Natural killer cell treated with Interleukin-12 subunit alpha and Interleukin-12 subunit beta and Interleukin-15 and Interleukin-18, amount 100 ng/mL, for 72 hours (primary cell): ENCODE measurements at regions not wholly inside any gene's neighbourhood (a gene's known extent, or its start where the extent isn't known, plus 50 kb on each side); places are given as distances from the start of the nearest gene placed in this dataset.

Experiments
- ATAC-seq, 2 donors: fragments of 150-1000 bp; cut with Tn5 transposase in 1 of 2; sonication (Bioruptor Pico), chemical (Tn5 transposase) in 1 of 2; 2 replicates each; pipeline ENCODE4 v1.10.0; 2021
- DNase-seq: peaks from one replicate; pipeline ENCODE4 v3.0.0; 2022; ENCODE audit warnings: low spot score
- H3K27ac Mint-ChIP-seq, 2 donors: 1 replicate in 1 of 2; 2 replicates in 1 of 2; pipeline ENCODE4 v1.8.0; 2022; ENCODE audit warnings: mixed read lengths in 2 of 2, mild to moderate bottlenecking in 1 of 2, moderate library complexity in 1 of 2
- H3K27me3 Mint-ChIP-seq, 2 donors: 1 replicate in 1 of 2; 2 replicates in 1 of 2; pipeline ENCODE4 v1.8.0; 2022; ENCODE audit warnings: mixed read lengths in 2 of 2
- H3K36me3 Mint-ChIP-seq: one replicate; pipeline ENCODE4 v1.8.0; 2022; ENCODE audit warnings: mixed read lengths
- H3K4me1 Mint-ChIP-seq, 2 donors: 1 replicate in 1 of 2; 2 replicates in 1 of 2; pipeline ENCODE4 v1.8.0; 2022; ENCODE audit warnings: low read depth in 2 of 2, mixed read lengths in 2 of 2, mild to moderate bottlenecking in 1 of 2
- H3K4me3 Mint-ChIP-seq: one replicate; pipeline ENCODE4 v1.8.0; 2022; ENCODE audit warnings: mixed read lengths
- H3K9me3 Mint-ChIP-seq: 2 replicates; pipeline ENCODE4 v1.8.0; 2022; ENCODE audit warnings: mixed read lengths

- Mint-ChIP-seq H3K4me3 (no peak overlapping the region), H3K27ac (no peak overlapping the region), H3K4me1 (no peaks in the 10 kb centered on the region), H3K9me3 (no peaks in the 10 kb centered on the region), H3K27me3 (peaks cover 16 to 27% of the 10 kb centered on the region in 2 donors), H3K36me3 (no peaks in the 10 kb centered on the region)
- DNase-seq (no peak), ATAC-seq (no peak)
Observed at GRCh38 chr15:77710206-77710605, 77.5 kb upstream of the LINGO1 start.

GRCh38 chr15:77709135-77709886 is 76.6 kb upstream of the LINGO1 start:
- Mint-ChIP-seq H3K27me3 (peaks cover 12 to 22% of the 10 kb centered on the region in 2 donors), H3K4me3 (no peak overlapping the region), H3K4me1 (no peaks in the 10 kb centered on the region), H3K27ac (no peak overlapping the region), H3K36me3 (no peaks in the 10 kb centered on the region), H3K9me3 (no peaks in the 10 kb centered on the region)
- DNase-seq (no peak), ATAC-seq (no peak)

GRCh38 chr15:77706482-77707244 is 74.0 kb upstream of the LINGO1 start:
- no peak for DNase-seq
- H3K4me3 Mint-ChIP-seq = no peak overlapping the region
- no peaks in the 10 kb centered on the region for H3K9me3 Mint-ChIP-seq
- H3K27me3 Mint-ChIP-seq = peaks cover 13 to 24% of the 10 kb centered on the region in 2 donors
- no peaks in the 10 kb centered on the region for H3K4me1 Mint-ChIP-seq
- no peak for ATAC-seq
- H3K36me3 Mint-ChIP-seq = no peaks in the 10 kb centered on the region
- no peak overlapping the region for H3K27ac Mint-ChIP-seq

GRCh38 chr15:77702211-77702957 is 69.7 kb upstream of the LINGO1 start:
- Mint-ChIP-seq H3K9me3 (no peaks in the 10 kb centered on the region), H3K4me3 (no peak overlapping the region), H3K27me3 (peaks cover 17% of the 10 kb centered on the region in 2 donors), H3K36me3 (no peaks in the 10 kb centered on the region), H3K27ac (no peak overlapping the region), H3K4me1 (no peaks in the 10 kb centered on the region)
- ATAC-seq (no peak), DNase-seq (no peak)

GRCh38 chr15:77698481-77698880 is 65.8 kb upstream of the LINGO1 start:
- Mint-ChIP-seq H3K36me3 (no peaks in the 10 kb centered on the region), H3K9me3 (no peaks in the 10 kb centered on the region), H3K27me3 (peaks cover 18 to 20% of the 10 kb centered on the region in 2 donors), H3K27ac (no peak overlapping the region), H3K4me3 (no peak overlapping the region), H3K4me1 (no peaks in the 10 kb centered on the region)
- no peak for ATAC-seq
- DNase-seq = no peak

GRCh38 chr15:77697893-77698292 is 65.2 kb upstream of the LINGO1 start:
- DNase-seq (no peak), ATAC-seq (no peak)
- no peaks in the 10 kb centered on the region for H3K4me1 Mint-ChIP-seq
- no peak overlapping the region for H3K4me3 Mint-ChIP-seq
- no peaks in the 10 kb centered on the region for H3K9me3 Mint-ChIP-seq
- H3K36me3 Mint-ChIP-seq = no peaks in the 10 kb centered on the region
- peaks cover 23 to 24% of the 10 kb centered on the region in 2 donors for H3K27me3 Mint-ChIP-seq
- no peak overlapping the region for H3K27ac Mint-ChIP-seq

GRCh38 chr15:77696871-77697270 is 64.2 kb upstream of the LINGO1 start:
- Mint-ChIP-seq H3K4me1 (no peaks in the 10 kb centered on the region), H3K9me3 (no peaks in the 10 kb centered on the region), H3K27ac (no peak overlapping the region), H3K4me3 (no peak overlapping the region), H3K36me3 (no peaks in the 10 kb centered on the region), H3K27me3 (peaks cover 22% of the 10 kb centered on the region in 2 donors)
- DNase-seq (no peak), ATAC-seq (no peak)

- Mint-ChIP-seq H3K4me1 (no peaks in the 10 kb centered on the region), H3K36me3 (no peaks in the 10 kb centered on the region), H3K4me3 (no peak overlapping the region), H3K27me3 (peaks cover 22 to 25% of the 10 kb centered on the region in 2 donors), H3K9me3 (no peaks in the 10 kb centered on the region), H3K27ac (no peak overlapping the region)
- no peak for DNase-seq
- ATAC-seq = no peak
Observed at GRCh38 chr15:77695961-77696582, 63.4 kb upstream of the LINGO1 start.

- DNase-seq = no peak
- Mint-ChIP-seq H3K27me3 (peaks cover 24 to 25% of the 10 kb centered on the region in 2 donors), H3K4me1 (no peaks in the 10 kb centered on the region), H3K4me3 (no peak overlapping the region), H3K9me3 (no peaks in the 10 kb centered on the region), H3K27ac (no peak overlapping the region), H3K36me3 (no peaks in the 10 kb centered on the region)
- ATAC-seq = no peak
Observed at GRCh38 chr15:77695548-77695947, 62.8 kb upstream of the LINGO1 start.

- Mint-ChIP-seq H3K27me3 (peaks cover 31 to 32% of the 10 kb centered on the region in 2 donors), H3K36me3 (no peaks in the 10 kb centered on the region), H3K4me3 (no peak overlapping the region), H3K4me1 (peaks cover 4% of the 10 kb centered on the region in 2 donors), H3K27ac (no peak overlapping the region), H3K9me3 (no peaks in the 10 kb centered on the region)
- no peak for ATAC-seq
- no peak for DNase-seq
Observed at GRCh38 chr15:77693576-77693975, 60.9 kb upstream of the LINGO1 start.

GRCh38 chr15:77692614-77693013 is 59.9 kb upstream of the LINGO1 start:
- H3K4me3 Mint-ChIP-seq = no peak overlapping the region
- peaks cover 5 to 6% of the 10 kb centered on the region in 2 donors for H3K4me1 Mint-ChIP-seq
- H3K27me3 Mint-ChIP-seq = peaks cover 26 to 33% of the 10 kb centered on the region in 2 donors
- DNase-seq = no peak
- no peak overlapping the region for H3K27ac Mint-ChIP-seq
- no peaks in the 10 kb centered on the region for H3K9me3 Mint-ChIP-seq
- H3K36me3 Mint-ChIP-seq = no peaks in the 10 kb centered on the region
- no peak for ATAC-seq

- no peak for DNase-seq
- Mint-ChIP-seq H3K27me3 (peaks cover 26 to 37% of the 10 kb centered on the region in 2 donors), H3K4me3 (no peak overlapping the region), H3K4me1 (peaks cover 5 to 6% of the 10 kb centered on the region in 2 donors), H3K9me3 (no peaks in the 10 kb centered on the region), H3K36me3 (no peaks in the 10 kb centered on the region), H3K27ac (no peak overlapping the region)
- no peak for ATAC-seq
Observed at GRCh38 chr15:77691607-77692006, 58.9 kb upstream of the LINGO1 start.

GRCh38 chr15:77689821-77690220 is 57.1 kb upstream of the LINGO1 start:
- no peak overlapping the region for H3K4me3 Mint-ChIP-seq
- H3K27me3 Mint-ChIP-seq = peaks cover 26 to 38% of the 10 kb centered on the region in 2 donors
- ATAC-seq (no peak), DNase-seq (no peak)
- no peak overlapping the region for H3K27ac Mint-ChIP-seq
- no peaks in the 10 kb centered on the region for H3K36me3 Mint-ChIP-seq
- H3K9me3 Mint-ChIP-seq = no peaks in the 10 kb centered on the region
- peaks cover 5 to 6% of the 10 kb centered on the region in 2 donors for H3K4me1 Mint-ChIP-seq
